ENCODE measurements at regions not wholly inside any gene's neighbourhood (a gene's known extent, or its start where the extent isn't known, plus 50 kb on each side); places are given as distances from the start of the nearest gene placed in this dataset.

DNA sequence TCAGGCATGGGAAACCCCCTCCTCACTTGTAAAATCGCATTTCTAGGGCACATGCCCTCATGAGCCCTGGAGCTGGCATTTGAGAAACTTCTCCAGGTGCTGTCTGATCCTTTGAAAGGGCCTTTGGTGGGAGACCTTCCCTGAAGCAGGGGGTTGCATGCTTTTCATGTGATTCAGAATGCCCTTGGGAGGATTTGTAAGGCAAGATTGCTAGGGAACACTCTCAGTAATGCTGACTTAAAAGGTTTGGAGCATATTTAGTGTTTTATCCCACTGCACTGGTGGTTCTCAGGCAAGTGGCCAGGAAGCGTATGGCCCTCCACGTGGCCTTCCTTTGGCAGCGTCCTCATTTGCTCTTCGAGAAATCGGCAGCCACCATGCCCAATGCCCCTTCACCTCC is 164.1 kb downstream of the ARRDC4 start:
- TF ChIP-seq, protein P1, sequence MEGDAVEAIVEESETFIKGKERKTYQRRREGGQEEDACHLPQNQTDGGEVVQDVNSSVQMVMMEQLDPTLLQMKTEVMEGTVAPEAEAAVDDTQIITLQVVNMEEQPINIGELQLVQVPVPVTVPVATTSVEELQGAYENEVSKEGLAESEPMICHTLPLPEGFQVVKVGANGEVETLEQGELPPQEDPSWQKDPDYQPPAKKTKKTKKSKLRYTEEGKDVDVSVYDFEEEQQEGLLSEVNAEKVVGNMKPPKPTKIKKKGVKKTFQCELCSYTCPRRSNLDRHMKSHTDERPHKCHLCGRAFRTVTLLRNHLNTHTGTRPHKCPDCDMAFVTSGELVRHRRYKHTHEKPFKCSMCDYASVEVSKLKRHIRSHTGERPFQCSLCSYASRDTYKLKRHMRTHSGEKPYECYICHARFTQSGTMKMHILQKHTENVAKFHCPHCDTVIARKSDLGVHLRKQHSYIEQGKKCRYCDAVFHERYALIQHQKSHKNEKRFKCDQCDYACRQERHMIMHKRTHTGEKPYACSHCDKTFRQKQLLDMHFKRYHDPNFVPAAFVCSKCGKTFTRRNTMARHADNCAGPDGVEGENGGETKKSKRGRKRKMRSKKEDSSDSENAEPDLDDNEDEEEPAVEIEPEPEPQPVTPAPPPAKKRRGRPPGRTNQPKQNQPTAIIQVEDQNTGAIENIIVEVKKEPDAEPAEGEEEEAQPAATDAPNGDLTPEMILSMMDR (IDR thresholded peaks at IDR 0.05), result no peak

DNA sequence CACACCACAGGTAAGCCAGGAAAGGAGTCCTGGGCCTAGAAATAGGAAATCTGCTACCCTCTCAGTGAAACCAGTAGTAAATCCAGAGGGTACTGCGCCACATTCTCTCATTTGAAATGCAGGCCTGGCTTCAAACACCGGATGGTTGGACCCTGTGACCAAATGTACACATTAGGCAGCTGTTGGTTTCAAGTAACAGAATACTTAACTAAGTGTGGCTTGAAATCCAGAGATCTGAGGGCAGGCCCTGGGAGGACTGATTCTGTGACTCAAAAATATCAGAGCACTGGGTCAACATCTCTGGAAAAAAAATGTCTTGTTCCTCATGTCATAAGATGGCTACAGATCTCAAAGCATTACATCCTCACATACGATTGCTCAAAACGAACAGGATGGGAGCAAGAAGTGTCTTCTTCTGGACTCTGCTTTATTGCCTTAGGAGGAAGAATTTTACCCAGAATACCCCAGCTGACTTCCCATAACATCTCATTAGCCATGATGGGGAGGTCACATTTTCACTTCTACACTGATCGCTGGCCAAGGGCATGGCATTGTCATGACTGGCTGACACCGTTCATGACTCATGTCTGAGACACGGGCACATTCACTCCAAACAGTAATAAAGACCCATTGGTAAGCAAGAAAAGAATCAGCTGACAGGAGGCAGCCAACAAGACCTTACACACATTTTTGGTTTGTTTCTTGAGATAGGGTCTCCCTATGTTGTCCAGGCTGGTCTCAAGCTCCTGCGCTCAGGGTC is 166.0 kb downstream of the ARRDC4 start:
- TF ChIP-seq, protein P1 (IDR thresholded peaks at IDR 0.05), result no peak

DNA sequence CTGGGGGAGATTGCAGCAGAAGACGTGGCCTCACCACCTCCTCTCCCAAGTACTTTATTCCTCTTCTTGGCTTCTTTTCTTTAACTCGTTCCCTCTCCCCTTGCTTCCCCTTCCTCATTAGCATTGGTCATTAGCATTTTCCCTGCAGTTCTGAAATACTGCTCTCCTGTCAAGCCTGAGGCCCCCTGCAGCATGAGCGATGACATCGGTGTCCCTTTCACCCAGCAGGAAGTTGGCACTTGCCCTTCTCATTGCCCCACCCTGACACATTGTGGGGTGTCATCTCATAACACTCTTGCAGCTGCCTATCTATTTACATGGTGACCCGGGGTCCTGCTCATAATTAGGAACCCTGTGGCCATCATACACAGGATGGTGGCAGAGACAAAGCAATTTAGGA is 167.1 kb downstream of the ARRDC4 start:
- TF ChIP-seq, protein P1 (IDR thresholded peaks at IDR 0.05), result no peak

DNA sequence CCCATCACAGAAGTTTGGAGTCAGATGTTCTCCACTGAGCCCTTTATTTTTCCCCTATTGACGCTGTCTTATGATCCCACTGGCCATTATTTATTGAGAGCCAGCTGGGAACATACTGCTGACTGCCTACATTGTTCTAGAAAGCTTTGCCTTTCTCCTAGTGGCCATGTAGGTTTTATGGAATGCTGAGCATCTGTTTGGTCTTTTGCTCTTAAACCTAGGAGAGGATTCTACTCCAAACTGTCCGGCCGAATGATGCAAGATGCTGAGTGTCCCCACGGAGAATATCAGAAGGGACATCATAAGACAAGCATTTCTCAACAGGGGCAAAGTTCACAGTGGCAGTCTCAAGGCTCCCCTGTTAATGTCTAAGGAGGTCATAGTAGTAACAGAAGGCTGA is 171.4 kb downstream of the ARRDC4 start:
- TF ChIP-seq, protein P1 (IDR thresholded peaks at IDR 0.05), result no peak

DNA sequence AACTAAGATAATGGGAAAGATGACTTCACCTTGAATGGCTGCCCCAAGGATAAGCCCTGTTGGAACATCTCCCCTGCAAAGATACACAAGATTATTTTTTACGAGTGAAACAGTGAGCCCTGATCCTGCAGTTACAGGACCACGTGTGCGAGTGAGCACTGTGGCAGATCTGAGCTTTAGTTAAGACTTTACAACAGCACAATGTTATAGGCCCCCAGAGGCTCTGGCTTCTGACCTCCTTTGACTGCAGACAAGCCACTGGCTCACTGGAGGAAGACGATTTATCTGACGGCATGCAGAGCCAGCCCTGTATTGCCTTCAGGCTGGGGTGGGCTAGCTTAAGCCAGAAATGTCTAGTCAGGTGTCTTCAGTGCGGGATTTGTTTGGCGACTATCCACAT is 174.4 kb downstream of the ARRDC4 start:
- TF ChIP-seq, protein P1 (IDR thresholded peaks at IDR 0.05), result no peak

DNA sequence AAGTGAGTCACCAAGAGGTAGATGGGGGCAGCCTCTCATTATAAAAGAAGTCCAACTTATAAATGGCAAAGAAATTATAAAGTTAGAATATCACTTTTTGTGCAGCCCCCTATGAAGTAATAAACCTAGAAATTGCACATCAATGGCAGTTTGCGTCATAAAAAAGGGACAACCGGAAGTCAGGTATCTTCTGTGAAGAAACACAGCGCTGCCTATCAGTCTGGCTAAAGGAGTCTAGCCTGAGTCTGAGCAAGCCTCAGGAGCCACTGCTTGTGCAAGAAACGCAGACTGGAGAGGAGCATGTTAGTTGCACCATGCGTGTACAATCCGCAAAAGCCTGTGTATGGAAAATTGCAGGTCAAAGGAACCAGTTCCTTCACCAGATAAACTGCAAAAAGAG is 178.4 kb downstream of the ARRDC4 start:
- TF ChIP-seq, protein P1 (IDR thresholded peaks at IDR 0.05), result no peak

DNA sequence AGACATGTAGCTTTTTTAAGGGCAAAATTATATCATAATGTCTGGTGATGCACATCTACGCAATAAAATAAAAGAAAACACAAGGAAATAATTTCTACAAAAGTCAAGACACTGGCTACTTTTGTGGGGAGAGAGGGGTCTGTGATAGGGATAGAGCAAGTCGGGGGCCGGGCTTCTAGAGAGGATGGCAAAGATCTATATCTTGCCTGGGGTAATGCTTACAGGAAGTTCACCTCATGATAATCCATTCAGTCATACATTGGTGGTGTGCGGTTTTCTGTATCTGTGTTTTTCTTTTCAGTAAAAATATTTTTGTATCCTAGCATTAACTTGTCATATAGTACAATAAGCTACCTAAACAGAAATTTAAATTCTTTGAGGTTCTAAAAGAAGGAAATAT is 178.8 kb downstream of the ARRDC4 start:
- TF ChIP-seq, protein P1 (IDR thresholded peaks at IDR 0.05), result no peak

DNA sequence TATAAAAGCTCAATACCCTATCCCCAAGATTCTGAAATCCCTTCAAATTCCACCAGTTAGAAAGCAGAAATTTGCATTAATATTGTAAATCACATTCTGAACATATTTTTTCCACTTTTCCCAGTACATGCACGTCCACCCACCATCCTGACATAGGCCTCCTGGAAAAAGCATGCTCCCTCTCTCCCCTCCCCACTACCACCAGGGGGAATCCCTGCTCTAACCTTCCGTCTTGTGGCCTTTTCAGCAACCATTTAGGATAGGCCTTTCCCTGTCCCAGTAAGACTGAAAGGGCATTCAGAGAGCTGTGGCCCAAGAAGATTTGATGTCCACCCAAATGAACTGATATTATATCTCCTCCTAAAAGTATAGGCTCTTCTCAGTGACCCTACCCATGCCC is 182.1 kb downstream of the ARRDC4 start:
- TF ChIP-seq, protein P1 (IDR thresholded peaks at IDR 0.05), result no peak
